ENCODE measurements at regions not wholly inside any gene's neighbourhood (a gene's known extent, or its start where the extent isn't known, plus 50 kb on each side); places are given as distances from the start of the nearest gene placed in this dataset.

DNA sequence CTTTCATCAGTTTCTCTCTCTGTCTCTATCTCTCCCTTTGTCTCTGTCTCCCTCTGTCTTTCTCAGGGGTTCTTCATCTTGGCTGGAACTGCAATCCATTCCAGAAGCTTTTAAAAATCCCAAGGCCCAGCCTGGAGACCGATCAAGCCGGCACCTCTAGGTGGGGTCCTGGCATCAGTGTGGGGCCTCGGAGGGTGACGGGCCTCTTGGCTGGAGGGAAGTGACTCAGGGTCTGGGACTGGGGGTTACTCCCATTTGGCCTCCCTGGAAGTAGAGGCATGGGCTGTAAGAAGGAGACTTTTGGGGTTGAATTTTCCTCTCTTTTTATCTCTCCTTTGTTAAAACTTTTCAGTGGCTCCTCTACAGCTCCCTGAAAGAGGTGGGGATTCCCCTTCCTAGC, 52.8 kb upstream of the OTOF start:
- no peak for DNase-seq
- Mint-ChIP-seq H3K9me3 (no peaks in the 10 kb centered on the region), H3K36me3 (ENCODE audit: low read depth) (no peaks in the 10 kb centered on the region), H3K4me1 (no peaks in the 10 kb centered on the region), H3K27ac (no peak overlapping the region), H3K4me3 (no peak overlapping the region), H3K27me3 (no peaks in the 10 kb centered on the region)
- ChIA-PET CTCF (interaction anchor here (0.9 to 1.3 kb wide), 3 partner anchors 14 to 47 kb away, joined by 3 read pairs; no protein-coding TSS in a partner anchor), POLR2A (no interaction called here)

DNA sequence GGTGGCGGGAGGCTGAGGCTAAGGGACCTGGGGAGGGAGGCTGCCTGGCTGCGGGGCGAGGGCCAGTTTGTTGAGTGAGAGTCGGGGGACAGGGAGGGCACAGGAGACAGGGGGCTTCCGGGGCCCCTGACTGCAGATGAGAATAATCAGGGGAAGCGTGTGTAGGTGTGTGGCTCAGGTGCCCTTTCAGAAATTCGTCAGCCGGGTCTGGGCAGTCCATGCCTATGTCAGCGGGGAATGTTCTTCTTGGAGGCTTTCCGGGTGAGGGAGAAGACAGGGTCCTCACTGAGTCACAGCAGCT, 52.3 kb upstream of the OTOF start:
- ChIA-PET CTCF (interaction anchor here (1.1 kb wide), 1 partner anchor 13 kb away, joined by 3 read pairs; no protein-coding TSS in a partner anchor), POLR2A (no interaction called here)
- Mint-ChIP-seq H3K4me3 (no peak overlapping the region), H3K4me1 (no peaks in the 10 kb centered on the region), H3K9me3 (no peaks in the 10 kb centered on the region), H3K36me3 (ENCODE audit: low read depth) (no peaks in the 10 kb centered on the region), H3K27ac (no peak overlapping the region), H3K27me3 (no peaks in the 10 kb centered on the region)
- no peak for DNase-seq

DNA sequence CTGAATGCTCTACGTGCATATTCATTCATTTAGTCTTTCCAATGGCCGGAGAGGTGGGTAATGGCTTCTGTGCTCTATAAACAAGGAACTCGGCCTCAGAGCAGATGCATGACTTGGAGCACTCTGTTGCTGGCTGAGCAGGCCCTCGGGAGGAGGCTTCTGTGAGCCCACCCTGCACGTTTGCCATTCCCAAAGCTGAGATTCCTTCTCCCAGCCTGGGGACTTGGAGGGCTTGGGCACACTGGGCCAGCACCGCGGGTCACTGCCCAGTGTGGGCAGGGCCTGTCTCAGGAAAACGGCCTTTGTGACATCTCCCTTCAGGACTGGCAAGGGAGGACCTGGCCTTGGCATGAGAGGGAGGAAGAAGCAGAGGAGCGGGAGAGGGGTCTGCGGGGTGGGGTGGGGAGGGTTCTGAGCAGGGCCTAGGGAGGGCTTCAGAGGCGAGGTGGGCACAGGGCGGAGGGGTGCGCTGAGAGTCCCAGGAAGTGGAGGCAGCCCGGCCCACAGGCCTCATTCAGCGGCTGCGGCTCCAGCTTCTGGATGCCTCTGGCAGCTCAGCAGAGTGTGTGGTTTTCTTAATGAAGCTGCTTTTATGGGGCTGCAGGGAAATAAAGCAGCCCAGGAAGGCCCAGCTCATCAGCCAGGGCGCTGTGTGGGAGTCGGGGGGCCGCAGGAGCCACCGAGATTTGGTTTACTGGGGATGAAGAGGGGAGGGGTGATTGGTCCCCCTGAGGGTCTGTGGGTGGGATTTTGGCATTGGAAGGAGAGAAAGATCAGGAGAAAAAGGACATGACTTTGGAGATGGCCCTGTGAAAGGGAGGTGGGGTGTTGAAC, 51.7 kb upstream of the OTOF start:
- Mint-ChIP-seq H3K9me3 (no peaks in the 10 kb centered on the region), H3K36me3 (ENCODE audit: low read depth) (no peaks in the 10 kb centered on the region), H3K4me3 (no peak overlapping the region), H3K4me1 (no peaks in the 10 kb centered on the region), H3K27me3 (no peaks in the 10 kb centered on the region), H3K27ac (no peak overlapping the region)
- ChIA-PET CTCF (interaction anchor here (1.1 kb wide), 1 partner anchor 13 kb away, joined by 3 read pairs; no protein-coding TSS in a partner anchor), POLR2A (no interaction called here)
- DNase-seq = no peak

- CTCF ChIA-PET = no interaction called here
- H3K9me3 Mint-ChIP-seq = no peaks in the 10 kb centered on the region
- H3K4me3 Mint-ChIP-seq = no peak overlapping the region
- no peaks in the 10 kb centered on the region for H3K27me3 Mint-ChIP-seq
- no peaks in the 10 kb centered on the region for H3K36me3 Mint-ChIP-seq (ENCODE audit: low read depth)
- H3K4me1 Mint-ChIP-seq = no peaks in the 10 kb centered on the region
- DNase-seq = no peak
- no peak overlapping the region for H3K27ac Mint-ChIP-seq
- POLR2A ChIA-PET = no interaction called here
Observed at GRCh38 chr2:26528836-26529235, 50.9 kb upstream of the OTOF start.

DNA sequence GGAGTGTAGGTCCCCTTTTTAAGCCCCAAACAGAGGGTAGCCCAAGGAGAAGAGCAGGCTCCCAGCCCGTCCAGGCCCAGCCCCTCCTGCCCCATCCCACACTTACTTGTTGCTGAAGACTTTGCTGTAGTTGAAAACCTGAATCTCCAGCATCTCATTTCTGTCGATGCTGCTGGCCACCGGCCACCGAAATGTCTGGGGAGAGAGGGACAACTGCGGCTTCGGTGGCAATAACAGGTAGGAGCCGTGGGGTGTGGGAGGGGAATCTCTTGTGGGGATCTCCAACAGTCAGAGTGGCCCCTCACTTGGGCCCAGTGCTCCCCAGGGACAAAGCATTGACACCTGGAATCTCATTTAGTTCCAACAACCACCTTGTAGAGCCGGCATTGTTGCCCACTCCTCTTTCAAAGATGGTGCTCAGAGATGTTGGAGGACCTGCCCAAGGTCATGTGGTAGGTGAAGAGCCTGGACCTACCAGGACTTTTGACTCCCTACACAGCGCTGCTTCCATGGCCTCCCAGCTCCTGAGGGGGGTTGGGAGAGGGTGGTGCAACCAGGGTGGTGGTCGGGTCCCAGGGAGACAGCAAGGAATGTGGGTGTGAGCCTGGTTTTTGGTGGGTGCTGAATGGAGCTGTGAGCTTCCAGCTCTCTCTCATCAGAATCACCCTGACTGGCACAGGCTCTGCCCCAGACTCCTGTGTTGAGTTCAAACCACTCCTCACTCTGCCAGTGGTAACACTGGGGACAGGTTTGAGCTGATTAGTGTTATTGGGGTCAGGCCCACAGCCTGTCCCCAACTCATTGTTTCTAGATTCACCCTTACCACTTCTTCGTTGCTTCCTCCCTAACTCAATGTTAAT, 50.0 kb upstream of the OTOF start:
- DNase-seq = no peak
- no peak overlapping the region for H3K27ac Mint-ChIP-seq
- H3K9me3 Mint-ChIP-seq = no peaks in the 10 kb centered on the region
- H3K4me1 Mint-ChIP-seq = no peaks in the 10 kb centered on the region
- H3K4me3 Mint-ChIP-seq = no peak overlapping the region
- H3K27me3 Mint-ChIP-seq = no peaks in the 10 kb centered on the region
- POLR2A ChIA-PET = no interaction called here
- CTCF ChIA-PET = interaction anchor here (1.2 kb wide), 1 partner anchor 12 kb away, joined by 3 read pairs; no protein-coding TSS in a partner anchor
- H3K36me3 Mint-ChIP-seq (ENCODE audit: low read depth) = no peaks in the 10 kb centered on the region

Data from activated CD4-positive, alpha-beta T cell treated with anti-CD3 and anti-CD28 coated beads, Interleukin-2, amount 10 ng/mL, durations not matched to agents 7 days and 5 days (primary cell).